ENCODE measurements at regions not wholly inside any gene's neighbourhood (a gene's known extent, or its start where the extent isn't known, plus 50 kb on each side); places are given as distances from the start of the nearest gene placed in this dataset.

DNA sequence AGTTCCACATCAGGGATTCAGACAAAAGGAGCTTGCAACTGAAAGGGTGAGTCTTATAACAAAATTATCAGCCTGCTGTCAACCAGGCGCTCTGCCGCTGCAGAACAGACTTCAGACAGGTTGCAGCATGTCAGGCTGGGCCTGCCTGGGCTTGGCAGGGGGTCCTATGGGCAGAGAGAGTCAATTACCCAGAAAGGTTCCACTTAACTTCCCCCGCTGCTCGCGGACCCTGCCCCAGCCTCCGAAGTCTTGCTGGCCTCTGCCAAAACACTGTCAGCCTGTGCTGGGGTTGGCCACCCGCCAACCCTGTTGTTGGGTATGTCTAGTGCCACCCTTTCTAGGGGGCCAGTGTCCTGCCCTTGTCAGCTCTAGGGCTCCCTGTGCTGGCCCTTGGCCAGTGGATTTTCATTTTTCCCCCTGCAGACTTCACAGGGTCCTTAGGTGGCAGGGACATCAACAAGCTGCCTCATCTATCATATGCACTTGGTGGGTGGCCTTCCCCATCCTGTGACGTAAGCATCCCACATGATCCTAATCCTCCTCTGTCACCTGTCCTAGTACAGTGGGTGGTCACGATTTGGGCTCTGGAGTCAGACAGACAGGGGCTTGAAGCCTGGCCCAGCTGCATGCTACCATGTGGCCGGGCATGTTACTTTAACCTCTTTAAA, 166.5 kb upstream of the CADM1 start:
- Histone ChIP-seq H3K4me1 (replicated peaks) (no peaks in the 10 kb centered on the region), H3K9me3 (no peaks in the 10 kb centered on the region), H3K4me3 (no peak overlapping the region), H3K36me3 (no peaks in the 10 kb centered on the region), H3K27me3 (replicated peaks; ENCODE audit: insufficient read depth) (no peaks in the 10 kb centered on the region), H3K27ac (no peak overlapping the region)
- whole genome bisulfite sequencing = 51% methylated on average over 10 of the region's 10 CpGs
- DNase-seq (ENCODE audit: low spot score) = no peak
- TF ChIP-seq POLR2A (IDR thresholded peaks at IDR 0.05) (no peak), POLR2AphosphoS5 (IDR thresholded peaks at IDR 0.05) (no peak)
- TF ChIP-seq, protein P1, sequence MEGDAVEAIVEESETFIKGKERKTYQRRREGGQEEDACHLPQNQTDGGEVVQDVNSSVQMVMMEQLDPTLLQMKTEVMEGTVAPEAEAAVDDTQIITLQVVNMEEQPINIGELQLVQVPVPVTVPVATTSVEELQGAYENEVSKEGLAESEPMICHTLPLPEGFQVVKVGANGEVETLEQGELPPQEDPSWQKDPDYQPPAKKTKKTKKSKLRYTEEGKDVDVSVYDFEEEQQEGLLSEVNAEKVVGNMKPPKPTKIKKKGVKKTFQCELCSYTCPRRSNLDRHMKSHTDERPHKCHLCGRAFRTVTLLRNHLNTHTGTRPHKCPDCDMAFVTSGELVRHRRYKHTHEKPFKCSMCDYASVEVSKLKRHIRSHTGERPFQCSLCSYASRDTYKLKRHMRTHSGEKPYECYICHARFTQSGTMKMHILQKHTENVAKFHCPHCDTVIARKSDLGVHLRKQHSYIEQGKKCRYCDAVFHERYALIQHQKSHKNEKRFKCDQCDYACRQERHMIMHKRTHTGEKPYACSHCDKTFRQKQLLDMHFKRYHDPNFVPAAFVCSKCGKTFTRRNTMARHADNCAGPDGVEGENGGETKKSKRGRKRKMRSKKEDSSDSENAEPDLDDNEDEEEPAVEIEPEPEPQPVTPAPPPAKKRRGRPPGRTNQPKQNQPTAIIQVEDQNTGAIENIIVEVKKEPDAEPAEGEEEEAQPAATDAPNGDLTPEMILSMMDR (IDR thresholded peaks at IDR 0.05) = no peak
- intact Hi-C loops (cut with DNase I) = no loop called here

DNA sequence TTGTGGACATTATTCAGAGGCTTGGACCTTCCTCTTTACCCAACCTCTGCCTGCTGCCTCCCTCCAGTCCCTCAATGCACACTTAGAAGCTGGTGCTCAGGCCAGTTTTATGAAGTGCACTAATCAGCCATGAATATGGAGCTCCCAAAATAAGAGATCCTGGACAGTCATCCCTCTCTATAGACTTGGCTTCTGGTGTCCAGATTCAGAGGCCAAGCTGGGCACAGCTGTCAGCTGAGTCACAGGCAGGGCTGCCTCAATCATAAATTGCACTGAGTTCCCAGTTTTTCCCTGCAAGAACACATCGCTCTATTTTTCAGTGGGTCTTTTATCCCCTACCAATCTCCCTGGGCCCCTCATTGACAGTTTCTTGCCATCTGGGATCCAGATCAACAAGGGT, 161.7 kb upstream of the CADM1 start:
- H3K27ac ChIP-seq = no peak overlapping the region
- no peak overlapping the region for H3K4me3 ChIP-seq
- intact Hi-C loops (cut with DNase I) = no loop called here
- H3K9me3 ChIP-seq = no peaks in the 10 kb centered on the region
- no peak for TF ChIP-seq POLR2A (IDR thresholded peaks at IDR 0.05)
- TF ChIP-seq, protein P1 (IDR thresholded peaks at IDR 0.05) = no peak
- no peak for TF ChIP-seq POLR2AphosphoS5 (IDR thresholded peaks at IDR 0.05)
- H3K27me3 ChIP-seq (replicated peaks; ENCODE audit: insufficient read depth) = no peaks in the 10 kb centered on the region
- H3K36me3 ChIP-seq = no peaks in the 10 kb centered on the region
- DNase-seq (ENCODE audit: low spot score) = no peak
- 84% methylated on average over 1 of the region's 1 CpG for WGBS
- H3K4me1 ChIP-seq (replicated peaks) = no peaks in the 10 kb centered on the region

DNA sequence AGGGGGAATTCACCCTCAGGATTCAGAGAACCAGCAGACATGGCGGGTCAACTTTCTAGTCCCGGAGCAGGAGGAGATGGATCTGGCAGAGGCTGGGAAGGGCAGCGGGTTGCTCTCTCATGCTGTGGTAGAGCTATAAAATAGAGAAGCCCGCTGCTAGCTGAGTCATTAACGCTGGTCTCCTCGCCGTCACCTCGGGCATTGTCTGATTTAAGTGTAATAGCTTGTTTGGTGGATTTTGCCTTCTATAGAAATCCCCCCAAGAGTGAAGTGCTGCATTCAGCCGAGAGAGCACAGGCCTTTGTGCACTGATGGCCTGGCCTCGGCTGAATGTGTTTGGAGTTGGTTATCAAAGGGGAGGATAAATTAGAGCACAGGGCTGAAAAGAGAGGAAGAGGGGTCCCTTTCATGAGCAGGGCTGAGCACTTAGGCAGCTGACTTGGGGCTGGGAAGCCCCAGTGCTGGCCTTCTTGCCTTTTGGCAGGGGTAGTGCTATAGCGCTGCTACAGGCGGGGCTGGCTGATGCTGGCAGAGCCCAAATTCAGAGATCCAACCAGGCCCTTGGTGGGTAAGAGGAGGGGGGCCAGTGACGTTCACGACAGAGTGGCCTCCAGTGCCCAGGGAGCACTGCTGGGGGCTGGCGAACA, 161.1 kb upstream of the CADM1 start:
- WGBS = 83% methylated on average over 14 of the region's 15 CpGs
- Histone ChIP-seq H3K27ac (no peak overlapping the region), H3K4me3 (no peak overlapping the region), H3K9me3 (no peaks in the 10 kb centered on the region), H3K27me3 (replicated peaks; ENCODE audit: insufficient read depth) (no peaks in the 10 kb centered on the region), H3K36me3 (no peaks in the 10 kb centered on the region), H3K4me1 (replicated peaks) (no peaks in the 10 kb centered on the region)
- intact Hi-C loops (cut with DNase I) = no loop called here
- TF ChIP-seq, protein P1 (IDR thresholded peaks at IDR 0.05) = no peak
- TF ChIP-seq POLR2A (IDR thresholded peaks at IDR 0.05) (no peak), POLR2AphosphoS5 (IDR thresholded peaks at IDR 0.05) (no peak)
- no peak for DNase-seq (ENCODE audit: low spot score)

DNA sequence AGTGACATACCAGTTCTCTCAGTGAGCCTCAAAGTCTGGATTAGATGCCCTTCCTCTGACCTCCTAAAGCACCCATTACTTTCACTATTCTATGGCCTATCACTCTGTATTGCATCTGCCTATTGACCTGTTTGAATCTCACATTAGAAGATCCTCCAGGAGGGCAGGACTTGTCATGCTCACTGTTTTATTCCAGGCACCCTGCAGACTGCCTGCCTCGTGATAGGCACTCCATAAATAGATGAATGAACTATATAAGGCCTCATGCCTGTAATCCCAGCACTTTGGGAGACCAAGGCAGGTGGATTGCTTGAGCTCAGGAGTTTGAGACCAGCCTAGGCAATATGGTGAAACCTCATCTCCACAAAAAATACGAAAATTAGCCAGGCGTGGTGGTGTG, 160.1 kb upstream of the CADM1 start:
- TF ChIP-seq POLR2AphosphoS5 (IDR thresholded peaks at IDR 0.05) = no peak
- TF ChIP-seq, protein P1 (IDR thresholded peaks at IDR 0.05) = no peak
- TF ChIP-seq POLR2A (IDR thresholded peaks at IDR 0.05) = no peak
- intact Hi-C loops (cut with DNase I) = no loop called here
- Histone ChIP-seq H3K9me3 (no peaks in the 10 kb centered on the region), H3K4me3 (no peak overlapping the region), H3K27ac (no peak overlapping the region), H3K36me3 (no peaks in the 10 kb centered on the region), H3K4me1 (replicated peaks) (no peaks in the 10 kb centered on the region), H3K27me3 (replicated peaks; ENCODE audit: insufficient read depth) (no peaks in the 10 kb centered on the region)
- DNase-seq (ENCODE audit: low spot score) = no peak
- 96% methylated on average over 3 of the region's 3 CpGs for WGBS

DNA sequence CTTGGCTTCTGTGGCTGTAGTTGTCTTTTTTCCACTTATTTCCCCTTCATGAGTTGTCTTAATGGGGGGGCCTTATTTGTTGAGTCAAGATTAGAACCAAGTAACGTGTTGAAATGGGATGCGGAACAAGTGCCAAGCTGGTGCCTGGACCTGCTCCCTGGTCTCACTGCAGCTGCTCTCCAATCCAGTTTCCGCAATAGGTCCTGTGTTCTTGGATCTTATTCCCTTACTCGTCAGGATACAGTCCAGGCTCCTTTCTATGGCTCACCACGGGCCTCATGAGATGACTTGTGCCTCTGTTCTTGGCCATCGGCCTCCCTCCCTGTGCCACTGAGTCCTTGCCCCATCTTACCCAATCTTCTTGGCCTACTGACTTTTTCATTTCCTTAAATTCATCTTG, 159.6 kb upstream of the CADM1 start:
- Histone ChIP-seq H3K9me3 (no peaks in the 10 kb centered on the region), H3K36me3 (no peaks in the 10 kb centered on the region), H3K4me3 (no peak overlapping the region), H3K27ac (no peak overlapping the region), H3K27me3 (replicated peaks; ENCODE audit: insufficient read depth) (no peaks in the 10 kb centered on the region), H3K4me1 (replicated peaks) (no peaks in the 10 kb centered on the region)
- TF ChIP-seq POLR2A (IDR thresholded peaks at IDR 0.05) (no peak), POLR2AphosphoS5 (IDR thresholded peaks at IDR 0.05) (no peak)
- TF ChIP-seq, protein P1 (IDR thresholded peaks at IDR 0.05) = no peak
- WGBS = 85% methylated on average over 6 of the region's 6 CpGs
- no peak for DNase-seq (ENCODE audit: low spot score)
- intact Hi-C loops (cut with DNase I) = no loop called here

All from prostate gland (tissue), 2 donors.